HepG2 (cell line): ENCODE measurements at regions not wholly inside any gene's neighbourhood (a gene's known extent, or its start where the extent isn't known, plus 50 kb on each side); places are given as distances from the start of the nearest gene placed in this dataset.

Source experiments
- ATAC-seq: fragments of 200-7000 bp; cut with Tn5 transposase; 3 replicates; pipeline ENCODE4 v1.9.1; 2020; ENCODE audit warnings: mild to moderate bottlenecking, moderate library complexity
- BruUV-seq: library from RNA; stranded (reverse); fragments of 400-500 nt; replicated peaks from 2 replicates; lab custom pipeline; 2021; lab: Mats Ljungman, UMichigan
- CTCF ChIA-PET: fragments of 300-600 bp; formaldehyde crosslinking; extraction: SDS; loops from one replicate; lab custom pipeline; 2021; ENCODE audit warnings: low total read pairs, inconsistent platforms, low intra/inter-chr PET ratio; lab: Yijun Ruan, JAX
- POLR2A ChIA-PET: fragments of 350-600 bp; sonication (Branson Sonifier 250); formaldehyde crosslinking; loops from one replicate; lab custom pipeline; 2020; ENCODE audit warnings: antibody characterized with exemption, inconsistent platforms; lab: Yijun Ruan, JAX
- DNase-seq: peaks from one replicate; pipeline ENCODE4 v3.0.0-alpha.2; 2015; ENCODE audit warnings: low spot score
- FAIRE-seq: peaks from 3 replicates; lab custom pipeline; 2011; peaks lifted over from hg19 to GRCh38; lab: Jason Lieb, UNC
- H2AFZ ChIP-seq: one replicate; pipeline ENCODE4 v1.6.1; 2011; ENCODE audit warnings: low read length, inconsistent platforms
- H3K27ac ChIP-seq: fragments of 300-600 bp; 3 replicates; pipeline ENCODE4 v1.8.0; 2011; ENCODE audit warnings: mixed run types, mild to moderate bottlenecking, mixed read lengths, low read length, inconsistent platforms; ENCODE audit not compliant: insufficient read depth; ENCODE audit errors: extremely low read length
- H3K27me3 ChIP-seq, 2 experiments: fragments of 200-600 bp in 1 of 2; 2 replicates in 1 of 2; 3 replicates in 1 of 2; pipeline versions ENCODE4 v1.6.0 to v1.8.0; 2011; ENCODE audit warnings: low read length in 2 of 2, mild to moderate bottlenecking in 2 of 2, moderate library complexity in 2 of 2, inconsistent platforms in 1 of 2; ENCODE audit not compliant: insufficient read depth in 2 of 2, control insufficient read depth in 1 of 2
- H3K36me3 ChIP-seq, 2 experiments: fragments of 200-600 bp in 1 of 2; replicated peaks in 1 of 2; 2 replicates in 1 of 2; 3 replicates in 1 of 2; pipeline versions ENCODE4 v1.5.1 to v1.8.0; 2011; ENCODE audit warnings: low read length in 2 of 2, inconsistent platforms in 1 of 2; ENCODE audit not compliant: insufficient read depth in 2 of 2, control insufficient read depth in 1 of 2
- H3K4me1 ChIP-seq: 2 replicates; pipeline ENCODE4 v1.5.1; 2012; ENCODE audit warnings: low read length, inconsistent platforms; ENCODE audit not compliant: insufficient read depth
- H3K4me2 ChIP-seq: 2 replicates; pipeline ENCODE4 v1.6.0; 2011; ENCODE audit warnings: low read depth, low read length, inconsistent platforms
- H3K4me3 ChIP-seq, 3 experiments: fragments of 200-600 bp in 1 of 3; sonication (generic), shearing (Covaris generic) in 1 of 3; replicated peaks in 1 of 3; 2 replicates each; pipeline ENCODE4 v1.5.1; 2011 to 2016; ENCODE audit warnings: low read length in 3 of 3, inconsistent platforms in 2 of 3, low read depth in 2 of 3, mild to moderate bottlenecking in 2 of 3, control low read depth in 1 of 3, mixed read lengths in 1 of 3; ENCODE audit not compliant: insufficient read depth in 1 of 3
- H3K79me2 ChIP-seq: one replicate; pipeline ENCODE4 v1.6.1; 2011; ENCODE audit warnings: low read length, inconsistent platforms; ENCODE audit not compliant: insufficient read depth
- H3K9ac ChIP-seq: 2 replicates; pipeline ENCODE4 v1.6.0; 2011; ENCODE audit warnings: mild to moderate bottlenecking, low read depth, low read length, inconsistent platforms; ENCODE audit not compliant: insufficient read depth
- H3K9me3 ChIP-seq: 2 replicates; pipeline ENCODE4 v1.5.1; 2012; ENCODE audit warnings: mild to moderate bottlenecking, low read length
- H4K20me1 ChIP-seq: 2 replicates; pipeline ENCODE4 v1.6.0; 2011; ENCODE audit warnings: inconsistent platforms, mild to moderate bottlenecking, low read length, moderate library complexity; ENCODE audit not compliant: insufficient read depth
- ATF7-NPFF ChIP-seq: sonication (generic); formaldehyde crosslinking; IDR thresholded peaks from 2 replicates; pipeline ENCODE4 v1.8.1; 2023; ENCODE audit warnings: mild to moderate bottlenecking, low read depth, missing genetic modification reagents, moderate library complexity
- BRF2 ChIP-seq: sonication (generic); formaldehyde crosslinking; IDR thresholded peaks from 2 replicates; pipeline ENCODE4 v1.8.1; 2022; ENCODE audit warnings: mild to moderate bottlenecking, missing genetic modification reagents
- DBP ChIP-seq: sonication (generic); formaldehyde crosslinking; IDR thresholded peaks from 2 replicates; pipeline ENCODE4 v1.4.0; 2020; ENCODE audit warnings: missing genetic modification reagents; ENCODE audit errors: not compliant biosample characterization
- HOXA5 ChIP-seq: sonication (generic); formaldehyde crosslinking; IDR thresholded peaks from 2 replicates; pipeline ENCODE4 v1.4.0; 2020; ENCODE audit warnings: missing genetic modification reagents
- KLF15 ChIP-seq: sonication (generic); formaldehyde crosslinking; IDR thresholded peaks from 2 replicates; pipeline ENCODE4 v1.8.1; 2023; ENCODE audit warnings: borderline replicate concordance, mild to moderate bottlenecking, inconsistent platforms, missing genetic modification reagents, mixed read lengths
- LRRFIP1 ChIP-seq: sonication (generic); formaldehyde crosslinking; conservative IDR thresholded peaks from 2 replicates; pipeline ENCODE4 v1.4.0; 2020; ENCODE audit warnings: missing genetic modification reagents
- NFATC3 ChIP-seq: sonication (generic); formaldehyde crosslinking; IDR thresholded peaks from 2 replicates; pipeline ENCODE4 v1.5.1; 2020; ENCODE audit warnings: mild to moderate bottlenecking, missing genetic modification reagents
- NONO ChIP-seq, 2 experiments: fragments of 450-650 bp in 1 of 2; sonication (generic) in 1 of 2; formaldehyde crosslinking in 1 of 2; IDR thresholded peaks in 1 of 2; conservative IDR thresholded peaks in 1 of 2; 2 replicates each; pipeline versions ENCODE4 v1.6.1 to v1.8.0; 2017 to 2022; ENCODE audit warnings: mild to moderate bottlenecking in 1 of 2, missing genetic modification reagents in 1 of 2, moderate library complexity in 1 of 2
- NR0B2 ChIP-seq: sonication (generic); formaldehyde crosslinking; IDR thresholded peaks from 2 replicates; pipeline ENCODE4 v1.4.0; 2020; ENCODE audit warnings: mild to moderate bottlenecking, missing genetic modification reagents
- NR2F1 ChIP-seq, 2 experiments: fragments of 450-650 bp in 1 of 2; formaldehyde crosslinking in 1 of 2; IDR thresholded peaks; 2 replicates each; pipeline versions ENCODE4 v1.5.0 to v1.6.1; 2016 to 2020; ENCODE audit warnings: mild to moderate bottlenecking in 1 of 2, missing compliant biosample characterization in 1 of 2, missing genetic modification reagents in 1 of 2, moderate library complexity in 1 of 2
- PLRG1 ChIP-seq: fragments of 450-650 bp; conservative IDR thresholded peaks from 2 replicates; pipeline ENCODE4 v1.6.1; 2016
- STAT6 ChIP-seq: sonication (generic); formaldehyde crosslinking; IDR thresholded peaks from 2 replicates; pipeline ENCODE4 v1.4.0; 2020; ENCODE audit warnings: missing genetic modification reagents, mild to moderate bottlenecking, borderline replicate concordance
- ZNF160 ChIP-seq: sonication (generic); formaldehyde crosslinking; IDR thresholded peaks from 2 replicates; pipeline ENCODE4 v1.8.0; 2022; ENCODE audit warnings: mild to moderate bottlenecking, inconsistent platforms, missing genetic modification reagents
- ZNF234 ChIP-seq: sonication (generic); formaldehyde crosslinking; conservative IDR thresholded peaks from 2 replicates; pipeline ENCODE4 v1.5.1; 2020; ENCODE audit warnings: mild to moderate bottlenecking, missing genetic modification reagents
- ZNF557 ChIP-seq: sonication (generic); formaldehyde crosslinking; IDR thresholded peaks from 2 replicates; pipeline ENCODE4 v1.4.0; 2020; ENCODE audit warnings: missing genetic modification reagents
- ZNF768 ChIP-seq: sonication (generic); formaldehyde crosslinking; IDR thresholded peaks from 2 replicates; pipeline ENCODE4 v1.4.0; 2020; ENCODE audit warnings: missing genetic modification reagents
- WGBS: methylation state at CpG from one replicate; pipeline ENCODE4 v1.1.6; 2017; ENCODE audit warnings: low lambda C conversion rate; 5-methylcytosine and 5-hydroxymethylcytosine counted together
- in situ Hi-C: cut with HindIII; loops from 2 replicates; pipeline ENCODE4 v1.10.0; 2017; ENCODE audit warnings: low pct_unique_long_range_greater_than_20kb; ENCODE audit not compliant: extremely low pct_ligation_motif_present
- intact Hi-C: fragments of 100-400 bp; cut with micrococcal nuclease; formaldehyde crosslinking; loops from one replicate; pipeline ENCODE4 v1.10.0; 2022; ENCODE audit not compliant: unreplicated experiment

- TF ChIP-seq ATF7-NPFF (no peak), ZNF160 (CRISPR knock-in tag) (no peak), NFATC3 (CRISPR knock-in tag) (no peak), PLRG1 (no peak), STAT6 (CRISPR knock-in tag) (no peak), BRF2 (CRISPR knock-in tag) (no peak), DBP (CRISPR knock-in tag) (no peak)
These were observed 104.7 kb upstream of the VEPH1 start (continued) for GRCh38 chr3:157607826-157608405.

GRCh38 chr3:157606852-157607197, 103.6 kb upstream of the VEPH1 start:
- intact Hi-C loops (loop anchor here (2.0 kb wide), 1 partner anchor 828 kb away; no protein-coding TSS in a partner anchor), in situ Hi-C loops (loop anchor here (25.0 kb wide), 1 partner anchor 930 kb away; no protein-coding TSS in a partner anchor)
- Histone ChIP-seq H3K27me3 (no peaks in the 10 kb centered on the region; a peak in 1 of 5 replicates), H2AFZ (no peak overlapping the region), H3K79me2 (no peaks in the 10 kb centered on the region), H3K27ac (no peak overlapping the region), H4K20me1 (no peaks in the 10 kb centered on the region), H3K4me2 (peak overlapping the region; percentile 2; the same call in 1 of the 2 replicates), H3K36me3 (no peaks in the 10 kb centered on the region), H3K4me1 (no peaks in the 10 kb centered on the region), H3K4me3 (no peak overlapping the region), H3K9me3 (no peaks in the 10 kb centered on the region), H3K9ac (no peak overlapping the region)
- 36% methylated on average over 4 of the region's 4 CpGs for WGBS
- ChIA-PET CTCF (no interaction called here), POLR2A (no interaction called here)
- BruUV-seq = no TSS peak
- ATAC-seq (no peak), DNase-seq (no peak), FAIRE-seq (no peak)
- TF ChIP-seq ZNF768 (CRISPR knock-in tag) (no peak), HOXA5 (CRISPR knock-in tag) (no peak), KLF15 (no peak), NR0B2 (no peak), NONO (IDR thresholded peaks at IDR 0.05) (no peak), NONO (CRISPR knock-in tag; conservative IDR thresholded peaks at IDR 0.05) (no peak), NR2F1 (CRISPR knock-in tag; IDR thresholded peaks at IDR 0.05) (no peak), ZNF234 (CRISPR knock-in tag) (no peak), ZNF557 (CRISPR knock-in tag) (no peak), LRRFIP1 (no peak)
